NCI-H2081 treated with DMSO at 0.1 percent for 48 hours (cell line): ENCODE measurements at regions not wholly inside any gene's neighbourhood (a gene's known extent, or its start where the extent isn't known, plus 50 kb on each side); places are given as distances from the start of the nearest gene placed in this dataset.
"Not testable (repeated sequence)": the region's sequence is repeated elsewhere in the genome, so short reads cannot be mapped to it uniquely, and the experiment has no call there.

ENCODE experiments used
- DNase-seq: peaks from one replicate; lab custom pipeline; 2025; lab: John Stamatoyannopoulos, UW

- DNase-seq: no peak
Observed at GRCh38 chr10:57336341-57336740, 931.4 kb downstream of the IPMK start.

- no peak for DNase-seq
Observed at GRCh38 chr10:57334523-57334922, 933.2 kb downstream of the IPMK start.

- no peak for DNase-seq
Observed at GRCh38 chr10:57333880-57334279, 933.8 kb downstream of the IPMK start.

- DNase-seq: not testable (repeated sequence)
Observed at GRCh38 chr10:57321400-57321854, 946.3 kb downstream of the IPMK start.

- DNase-seq: no peak
Observed at GRCh38 chr10:57320416-57320815, 947.3 kb downstream of the IPMK start.

GRCh38 chr10:57314046-57314445 lies 953.0 kb upstream of the ZWINT start:
- DNase-seq: no peak

GRCh38 chr10:57303566-57303965 lies 942.5 kb upstream of the ZWINT start:
- DNase-seq: no peak

GRCh38 chr10:57300718-57301117 lies 939.7 kb upstream of the ZWINT start:
- DNase-seq: no peak

- no peak for DNase-seq
Observed at GRCh38 chr10:57294698-57295097, 933.6 kb upstream of the ZWINT start.

GRCh38 chr10:57288754-57289153 lies 927.7 kb upstream of the ZWINT start:
- no peak for DNase-seq

GRCh38 chr10:57262892-57263291 lies 901.8 kb upstream of the ZWINT start:
- DNase-seq: no peak

GRCh38 chr10:57260175-57260574 lies 899.1 kb upstream of the ZWINT start:
- no peak for DNase-seq

- DNase-seq: no peak
Observed at GRCh38 chr10:57249615-57250281, 888.7 kb upstream of the ZWINT start.

GRCh38 chr10:57247271-57247670 lies 886.2 kb upstream of the ZWINT start:
- no peak for DNase-seq

GRCh38 chr10:57225920-57226319 lies 864.9 kb upstream of the ZWINT start:
- DNase-seq: no peak

- DNase-seq: no peak
Observed at GRCh38 chr10:57224811-57225210, 863.8 kb upstream of the ZWINT start.

- DNase-seq: no peak
Observed at GRCh38 chr10:57222603-57223002, 861.5 kb upstream of the ZWINT start.

GRCh38 chr10:57222129-57222528 lies 861.1 kb upstream of the ZWINT start:
- no peak for DNase-seq

- no peak for DNase-seq
Observed at GRCh38 chr10:57221674-57222073, 860.6 kb upstream of the ZWINT start.

- DNase-seq: no peak
Observed at GRCh38 chr10:57218382-57218781, 857.3 kb upstream of the ZWINT start.

- no peak for DNase-seq
Observed at GRCh38 chr10:57202356-57202755, 841.3 kb upstream of the ZWINT start.

GRCh38 chr10:57188846-57189245 lies 827.8 kb upstream of the ZWINT start:
- DNase-seq: no peak

- no peak for DNase-seq
Observed at GRCh38 chr10:57186201-57186600, 825.1 kb upstream of the ZWINT start.

GRCh38 chr10:57169597-57169996 lies 808.5 kb upstream of the ZWINT start:
- DNase-seq: no peak
